ENCODE measurements at regions not wholly inside any gene's neighbourhood (a gene's known extent, or its start where the extent isn't known, plus 50 kb on each side); places are given as distances from the start of the nearest gene placed in this dataset.
"Not testable (repeated sequence)": the region's sequence is repeated elsewhere in the genome, so short reads cannot be mapped to it uniquely, and the experiment has no call there.

- no peak for DNase-seq (ENCODE audit: low read depth, low spot score)
Observed at GRCh38 chr1:178607718-178608408, 95.0 kb downstream of the TEX35 start.

- DNase-seq (ENCODE audit: low read depth, low spot score): no peak
Observed at GRCh38 chr1:178609015-178609414, 96.1 kb downstream of the TEX35 start.

- not testable (repeated sequence) for DNase-seq (ENCODE audit: low read depth, low spot score)
Observed at GRCh38 chr1:178610690-178611410, 97.9 kb downstream of the TEX35 start.

- DNase-seq (ENCODE audit: low read depth, low spot score): no peak
Observed at GRCh38 chr1:178612261-178612660, 99.4 kb downstream of the TEX35 start.

- DNase-seq (ENCODE audit: low read depth, low spot score): no peak
Observed at GRCh38 chr1:178613271-178613945, 100.5 kb downstream of the TEX35 start.

DNA sequence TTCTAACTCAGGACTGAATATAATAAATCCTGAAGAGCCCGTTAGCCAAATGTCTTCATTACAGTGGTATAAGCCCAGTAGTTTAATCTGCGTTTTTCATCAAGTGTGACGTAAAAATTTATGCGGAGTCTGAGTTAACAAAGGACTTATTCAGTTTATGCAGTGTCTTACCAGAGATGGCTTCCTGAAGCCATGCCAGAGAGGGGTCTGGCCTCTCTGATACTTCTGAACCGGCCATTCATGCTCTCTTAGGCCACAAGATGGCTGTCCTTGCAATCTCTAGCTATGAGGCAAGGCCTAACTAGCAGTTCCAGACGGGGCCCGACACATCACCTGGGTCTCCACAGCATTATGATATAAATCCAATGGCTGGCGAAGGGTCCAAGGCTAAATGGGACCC, 101.4 kb downstream of the TEX35 start:
- no peak for DNase-seq (ENCODE audit: low read depth, low spot score)

DNA sequence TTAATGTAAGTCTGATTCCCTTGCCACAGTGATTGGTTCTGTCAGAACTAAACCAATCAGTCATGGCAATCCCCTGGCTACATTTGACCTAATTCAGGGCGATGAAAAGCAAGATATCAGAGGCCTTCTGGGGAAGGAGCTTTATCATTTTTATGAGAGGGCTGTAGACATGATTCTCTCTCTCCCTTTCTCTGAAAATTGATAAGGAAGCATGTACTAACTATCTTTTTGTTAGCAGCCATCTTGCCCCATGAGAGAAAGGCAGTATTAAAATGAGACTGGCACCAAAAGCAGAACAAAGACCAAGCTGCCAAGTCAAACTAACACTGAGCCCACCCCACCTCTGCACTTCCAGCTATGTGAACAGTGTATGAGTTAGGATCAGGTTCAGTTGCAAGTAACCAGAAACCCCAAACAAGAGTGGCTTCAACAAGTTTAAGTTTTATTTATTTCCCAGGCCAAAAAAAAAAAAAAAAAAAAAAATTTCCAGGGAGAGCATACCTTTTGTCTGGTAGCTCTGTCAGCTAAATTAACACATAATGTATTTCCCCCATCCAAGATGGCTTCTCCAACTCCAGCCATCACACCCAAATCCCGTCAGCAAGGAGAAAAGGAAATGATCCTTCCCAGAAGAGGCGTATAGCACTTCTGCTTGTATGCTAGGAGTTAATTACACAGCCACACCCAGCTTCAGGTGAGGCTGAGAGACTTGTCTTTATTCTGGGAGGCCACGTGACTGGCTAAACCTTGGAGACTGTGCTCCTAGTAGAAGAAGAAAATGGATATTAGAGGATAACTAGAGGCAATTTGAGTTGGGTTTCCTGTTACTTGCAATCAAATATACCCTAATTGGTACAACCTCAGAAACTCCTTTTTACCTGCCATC, 105.8 kb upstream of the RALGPS2 start:
- DNase-seq (ENCODE audit: low read depth, low spot score): no peak

GRCh38 chr1:178620584-178621475, 104.2 kb upstream of the RALGPS2 start:
- no peak for DNase-seq (ENCODE audit: low read depth, low spot score)

GRCh38 chr1:178621822-178622221, 103.2 kb upstream of the RALGPS2 start:
- DNase-seq (ENCODE audit: low read depth, low spot score): no peak

DNA sequence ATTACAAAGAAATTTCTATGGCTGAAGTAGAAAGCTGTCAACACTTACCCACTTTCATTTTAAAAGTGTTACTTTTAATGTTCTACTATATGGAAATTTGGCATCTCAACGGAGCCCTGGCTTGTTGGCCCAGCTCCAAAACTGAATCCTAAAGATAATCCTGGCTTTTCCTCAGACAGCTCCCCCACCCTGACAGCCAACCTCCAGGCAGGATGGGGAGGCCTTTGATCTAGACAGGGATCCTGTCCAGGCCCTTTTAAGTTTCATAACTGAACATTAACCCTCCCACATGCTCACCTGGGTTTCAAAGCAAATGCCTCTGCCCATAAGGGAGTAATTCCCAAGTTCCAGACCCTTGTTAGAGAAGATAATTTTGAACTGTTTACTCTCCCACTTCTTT, 99.3 kb upstream of the RALGPS2 start:
- DNase-seq (ENCODE audit: low read depth, low spot score): no peak

DNA sequence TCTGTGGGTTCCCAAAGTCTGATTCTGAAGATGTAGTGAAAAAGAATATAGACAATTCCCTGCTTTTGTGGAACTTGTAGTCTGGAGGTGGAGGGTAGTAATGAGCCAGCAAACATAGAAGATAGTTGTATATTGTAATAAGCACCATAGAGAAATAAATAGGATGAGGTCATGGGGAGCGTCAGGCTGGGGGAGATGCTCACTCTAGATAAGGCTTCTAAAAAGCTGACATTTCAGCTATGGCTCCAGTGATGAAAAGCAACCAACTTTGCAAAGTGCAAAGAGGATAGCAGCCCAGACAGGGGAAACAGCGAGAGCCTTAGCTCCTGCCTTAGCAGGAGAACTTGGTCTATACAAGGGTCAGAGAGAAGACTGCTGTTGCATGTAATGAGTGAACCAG, 98.0 kb upstream of the RALGPS2 start:
- DNase-seq (ENCODE audit: low read depth, low spot score): no peak

DNA sequence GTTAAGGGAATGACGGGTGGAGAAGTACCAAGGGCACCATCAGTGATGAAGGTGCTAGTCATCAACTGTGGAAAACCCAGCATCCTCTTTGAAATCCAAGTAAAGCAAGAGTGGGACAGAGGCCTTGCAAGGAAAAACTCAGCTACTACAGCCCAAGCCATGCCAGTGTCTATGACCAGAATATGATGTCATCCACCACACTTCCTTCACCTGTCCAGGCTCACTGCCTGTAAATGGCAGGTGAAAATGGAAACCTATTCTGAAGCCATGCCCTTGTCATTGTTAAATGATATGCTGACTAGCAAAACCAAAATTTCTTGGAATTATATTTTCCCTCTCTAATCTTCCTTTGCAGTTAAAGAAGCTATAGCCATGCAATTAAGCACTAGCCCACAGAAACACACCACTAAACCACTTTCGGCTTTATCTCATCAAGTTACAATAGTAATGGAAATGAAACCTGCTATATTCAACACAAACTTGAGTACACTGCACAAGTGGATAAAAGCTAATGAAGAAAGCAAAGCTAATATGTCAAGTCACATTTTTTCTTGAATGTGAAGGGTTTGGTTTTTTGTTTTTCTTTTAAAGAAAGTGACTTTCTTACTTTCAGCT, 96.3 kb upstream of the RALGPS2 start:
- DNase-seq (ENCODE audit: low read depth, low spot score): no peak

- DNase-seq (ENCODE audit: low read depth, low spot score): no peak
Observed at GRCh38 chr1:178629252-178630154, 95.5 kb upstream of the RALGPS2 start.

GRCh38 chr1:178630417-178630816, 94.6 kb upstream of the RALGPS2 start:
- DNase-seq (ENCODE audit: low read depth, low spot score): no peak

DNA sequence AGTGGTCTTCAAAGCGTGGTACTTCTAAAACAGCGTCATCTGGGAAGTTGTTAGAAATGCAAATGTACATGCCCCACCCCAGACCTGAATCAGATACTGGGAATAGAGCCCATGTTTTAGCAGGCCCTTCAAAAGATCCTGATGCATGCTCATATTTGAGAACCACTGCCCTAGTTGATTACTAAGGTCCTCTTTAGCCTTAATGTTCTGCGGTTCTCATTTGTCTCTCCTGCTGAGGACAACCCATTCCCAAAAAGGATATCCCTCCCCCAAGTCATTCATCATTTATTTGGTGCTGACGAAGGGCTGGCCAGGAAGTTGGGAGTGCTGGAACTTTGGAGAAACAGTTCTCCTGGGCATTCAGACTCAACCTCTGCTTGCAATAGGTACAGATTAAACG, 92.4 kb upstream of the RALGPS2 start:
- no peak for DNase-seq (ENCODE audit: low read depth, low spot score)

DNA sequence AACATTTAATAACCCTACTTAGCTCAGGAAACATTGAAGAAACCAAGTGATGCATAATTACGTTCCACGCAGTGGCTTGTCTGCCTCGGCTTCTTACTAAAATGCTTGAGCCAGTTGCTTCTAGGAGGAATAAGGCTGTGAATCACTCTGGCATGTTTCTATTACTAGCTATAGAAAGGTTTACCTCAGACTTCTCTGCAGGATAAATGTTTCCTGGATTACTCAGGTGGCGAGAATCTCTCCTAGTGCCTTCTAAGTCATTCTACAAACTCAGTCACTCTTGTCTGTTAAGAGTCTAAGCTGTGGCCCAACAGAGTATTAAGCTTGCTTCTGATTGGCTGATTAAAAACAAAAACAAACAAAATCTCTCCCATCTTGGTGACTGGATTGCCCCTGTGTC, 92.0 kb upstream of the RALGPS2 start:
- DNase-seq (ENCODE audit: low read depth, low spot score): no peak

GRCh38 chr1:178634445-178634844, 90.6 kb upstream of the RALGPS2 start:
- no peak for DNase-seq (ENCODE audit: low read depth, low spot score)

DNA sequence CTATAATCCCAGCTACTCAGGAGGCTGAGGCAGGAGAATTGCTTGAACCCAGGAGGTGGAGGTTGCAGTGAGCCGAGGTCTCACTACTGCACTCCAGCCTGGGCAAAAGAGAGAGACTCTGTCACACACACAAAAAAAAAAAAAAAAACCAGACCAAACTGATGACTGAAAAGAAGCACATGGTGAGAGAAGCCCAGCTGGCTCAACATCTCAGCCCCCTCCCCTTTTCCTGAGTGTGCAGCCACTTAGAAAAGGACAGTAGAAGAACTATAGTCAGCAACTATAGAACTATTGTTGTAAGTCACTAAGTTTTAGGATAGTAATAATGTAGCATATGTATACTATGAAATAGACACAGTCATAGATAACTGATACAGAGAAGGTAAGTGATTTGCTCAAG, 87.2 kb upstream of the RALGPS2 start:
- DNase-seq (ENCODE audit: low read depth, low spot score): no peak

DNA sequence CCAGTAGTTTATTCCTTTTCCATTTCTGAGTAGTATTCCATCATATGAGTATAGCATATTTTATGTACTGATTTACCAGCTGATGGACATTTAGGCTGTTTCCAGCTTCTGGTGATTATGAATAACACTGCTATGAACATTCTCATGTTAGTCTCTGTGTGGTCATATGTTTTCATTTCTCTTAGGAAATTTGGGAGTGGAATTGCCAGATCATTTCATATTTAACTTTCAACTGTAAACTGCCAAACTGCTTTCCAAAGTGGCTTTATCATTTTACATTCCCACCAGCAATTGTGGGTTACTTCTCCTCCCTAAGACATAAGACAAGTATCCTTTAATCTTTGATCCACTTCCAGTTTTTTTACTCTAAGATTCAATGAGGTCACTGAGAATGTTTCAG, 85.7 kb upstream of the RALGPS2 start:
- DNase-seq (ENCODE audit: low read depth, low spot score): no peak
